ENCODE measurements at regions not wholly inside any gene's neighbourhood (a gene's known extent, or its start where the extent isn't known, plus 50 kb on each side); places are given as distances from the start of the nearest gene placed in this dataset.

- no peaks in the 10 kb centered on the region for H3K36me3 Mint-ChIP-seq (ENCODE audit: insufficient read depth)
- no peaks in the 10 kb centered on the region for H3K9me3 Mint-ChIP-seq (ENCODE audit: low read depth)
- DNase-seq (ENCODE audit: low spot score, unreplicated experiment): no peak
- no peak overlapping the region for H3K27ac Mint-ChIP-seq
- no peak overlapping the region for H3K4me3 Mint-ChIP-seq (ENCODE audit: low read depth)
- no peaks in the 10 kb centered on the region for H3K4me1 Mint-ChIP-seq (ENCODE audit: low read depth)
- no peaks in the 10 kb centered on the region for H3K27me3 Mint-ChIP-seq
- no peak for TF ChIP-seq CTCF (IDR thresholded peaks at IDR 0.05; ENCODE audit: unreplicated experiment)
These were observed 1022.0 kb downstream of the ADGRL3 start for GRCh38 chr4:62222121-62222520.

GRCh38 chr4:62210486-62210885, 1010.4 kb downstream of the ADGRL3 start:
- no peaks in the 10 kb centered on the region for H3K27me3 Mint-ChIP-seq

GRCh38 chr4:62209757-62210485, 1009.8 kb downstream of the ADGRL3 start:
- H3K27me3 Mint-ChIP-seq: no peaks in the 10 kb centered on the region
- H3K27ac Mint-ChIP-seq: no peak overlapping the region
- H3K4me3 Mint-ChIP-seq (ENCODE audit: low read depth): no peak overlapping the region
- no peaks in the 10 kb centered on the region for H3K9me3 Mint-ChIP-seq (ENCODE audit: low read depth)
- DNase-seq (ENCODE audit: low spot score, unreplicated experiment): no peak
- no peaks in the 10 kb centered on the region for H3K36me3 Mint-ChIP-seq (ENCODE audit: insufficient read depth)
- no peak for TF ChIP-seq CTCF (IDR thresholded peaks at IDR 0.05; ENCODE audit: unreplicated experiment)
- peaks cover 4% of the 10 kb centered on the region for H3K4me1 Mint-ChIP-seq (ENCODE audit: low read depth)

More at GRCh38 chr4:62210486-62210885, 1010.4 kb downstream of the ADGRL3 start:
- Mint-ChIP-seq H3K4me3 (ENCODE audit: low read depth) (no peak overlapping the region), H3K4me1 (ENCODE audit: low read depth) (peaks cover 4% of the 10 kb centered on the region), H3K9me3 (ENCODE audit: low read depth) (no peaks in the 10 kb centered on the region), H3K36me3 (ENCODE audit: insufficient read depth) (no peaks in the 10 kb centered on the region), H3K27ac (no peak overlapping the region)
- no peak for DNase-seq (ENCODE audit: low spot score, unreplicated experiment)
- TF ChIP-seq CTCF (IDR thresholded peaks at IDR 0.05; ENCODE audit: unreplicated experiment): no peak

- TF ChIP-seq CTCF (IDR thresholded peaks at IDR 0.05; ENCODE audit: unreplicated experiment): no peak
- no peak for DNase-seq (ENCODE audit: low spot score, unreplicated experiment)
- H3K9me3 Mint-ChIP-seq (ENCODE audit: low read depth): no peaks in the 10 kb centered on the region
- no peaks in the 10 kb centered on the region for H3K27me3 Mint-ChIP-seq
- H3K36me3 Mint-ChIP-seq (ENCODE audit: insufficient read depth): no peaks in the 10 kb centered on the region
- H3K27ac Mint-ChIP-seq: no peak overlapping the region
- peaks cover 4% of the 10 kb centered on the region for H3K4me1 Mint-ChIP-seq (ENCODE audit: low read depth)
- no peak overlapping the region for H3K4me3 Mint-ChIP-seq (ENCODE audit: low read depth)
These were observed 1008.8 kb downstream of the ADGRL3 start for GRCh38 chr4:62208921-62209320.

- Mint-ChIP-seq H3K36me3 (ENCODE audit: insufficient read depth) (no peaks in the 10 kb centered on the region), H3K4me1 (ENCODE audit: low read depth) (peaks cover 2% of the 10 kb centered on the region), H3K9me3 (ENCODE audit: low read depth) (no peaks in the 10 kb centered on the region), H3K27me3 (no peaks in the 10 kb centered on the region), H3K27ac (no peak overlapping the region), H3K4me3 (ENCODE audit: low read depth) (no peak overlapping the region)
- TF ChIP-seq CTCF (IDR thresholded peaks at IDR 0.05; ENCODE audit: unreplicated experiment): no peak
- no peak for DNase-seq (ENCODE audit: low spot score, unreplicated experiment)
These were observed 1004.0 kb downstream of the ADGRL3 start for GRCh38 chr4:62204136-62204535.
